GM12891 (cell line): ENCODE measurements at regions not wholly inside any gene's neighbourhood (a gene's known extent, or its start where the extent isn't known, plus 50 kb on each side); places are given as distances from the start of the nearest gene placed in this dataset.

Source experiments
- POLR2A ChIP-seq: IDR thresholded peaks from 2 replicates; pipeline ENCODE4 v1.6.1; 2011; ENCODE audit warnings: low read depth, low read length, control low read depth
- SPI1 ChIP-seq: IDR thresholded peaks from 2 replicates; pipeline ENCODE4 v1.6.1; 2011; ENCODE audit warnings: low read depth, low read length, control low read depth
- TAF1 ChIP-seq: IDR thresholded peaks from 2 replicates; pipeline ENCODE4 v1.6.1; 2011; ENCODE audit warnings: low read depth, low read length, control low read depth

GRCh38 chr7:84904561-84904960, 282.3 kb downstream of the SEMA3D start:
- TF ChIP-seq POLR2A (no peak), TAF1 (no peak), SPI1 (no peak)
